ENCODE measurements at regions not wholly inside any gene's neighbourhood (a gene's known extent, or its start where the extent isn't known, plus 50 kb on each side); places are given as distances from the start of the nearest gene placed in this dataset.

DNA sequence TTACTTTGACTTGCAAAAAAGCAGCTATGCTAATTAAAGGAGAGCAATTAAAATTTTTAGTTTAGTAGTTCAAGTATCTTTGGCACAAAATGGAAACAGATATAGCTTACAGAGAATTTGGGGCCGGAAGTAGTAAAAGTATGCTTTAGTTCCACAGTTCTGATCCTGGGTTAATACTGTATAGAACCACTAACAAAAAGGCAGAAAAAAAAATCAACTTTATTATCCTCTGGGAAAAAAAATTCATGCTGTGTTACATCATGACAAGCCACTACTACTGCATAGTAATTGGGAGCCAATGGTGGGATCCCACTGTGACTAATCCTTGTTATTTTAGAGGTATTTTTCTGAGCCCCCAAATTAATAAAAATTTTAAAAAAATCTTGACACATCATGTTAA lies 246.8 kb upstream of the PRDM9 start:
- FAIRE-seq (no peak), DNase-seq (ENCODE audit: insufficient read length, low spot score) (no peak)
- TF ChIP-seq, protein P1, sequence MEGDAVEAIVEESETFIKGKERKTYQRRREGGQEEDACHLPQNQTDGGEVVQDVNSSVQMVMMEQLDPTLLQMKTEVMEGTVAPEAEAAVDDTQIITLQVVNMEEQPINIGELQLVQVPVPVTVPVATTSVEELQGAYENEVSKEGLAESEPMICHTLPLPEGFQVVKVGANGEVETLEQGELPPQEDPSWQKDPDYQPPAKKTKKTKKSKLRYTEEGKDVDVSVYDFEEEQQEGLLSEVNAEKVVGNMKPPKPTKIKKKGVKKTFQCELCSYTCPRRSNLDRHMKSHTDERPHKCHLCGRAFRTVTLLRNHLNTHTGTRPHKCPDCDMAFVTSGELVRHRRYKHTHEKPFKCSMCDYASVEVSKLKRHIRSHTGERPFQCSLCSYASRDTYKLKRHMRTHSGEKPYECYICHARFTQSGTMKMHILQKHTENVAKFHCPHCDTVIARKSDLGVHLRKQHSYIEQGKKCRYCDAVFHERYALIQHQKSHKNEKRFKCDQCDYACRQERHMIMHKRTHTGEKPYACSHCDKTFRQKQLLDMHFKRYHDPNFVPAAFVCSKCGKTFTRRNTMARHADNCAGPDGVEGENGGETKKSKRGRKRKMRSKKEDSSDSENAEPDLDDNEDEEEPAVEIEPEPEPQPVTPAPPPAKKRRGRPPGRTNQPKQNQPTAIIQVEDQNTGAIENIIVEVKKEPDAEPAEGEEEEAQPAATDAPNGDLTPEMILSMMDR (IDR thresholded peaks at IDR 0.05; ENCODE audit: insufficient read depth, missing control alignments): no peak

- FAIRE-seq: no peak
- DNase-seq (ENCODE audit: insufficient read length, low spot score): no peak
- TF ChIP-seq, protein P1 (IDR thresholded peaks at IDR 0.05; ENCODE audit: insufficient read depth, missing control alignments): no peak
Observed at GRCh38 chr5:23257656-23258055, 249.8 kb upstream of the PRDM9 start.

GRCh38 chr5:23253621-23254198 lies 253.7 kb upstream of the PRDM9 start:
- DNase-seq (ENCODE audit: insufficient read length, low spot score): no peak
- TF ChIP-seq, protein P1 (IDR thresholded peaks at IDR 0.05; ENCODE audit: insufficient read depth, missing control alignments): no peak
- no peak for FAIRE-seq

- TF ChIP-seq, protein P1 (IDR thresholded peaks at IDR 0.05; ENCODE audit: insufficient read depth, missing control alignments): no peak
- FAIRE-seq: no peak
- DNase-seq (ENCODE audit: insufficient read length, low spot score): no peak
Observed at GRCh38 chr5:23242891-23243290, 264.5 kb upstream of the PRDM9 start.

DNA sequence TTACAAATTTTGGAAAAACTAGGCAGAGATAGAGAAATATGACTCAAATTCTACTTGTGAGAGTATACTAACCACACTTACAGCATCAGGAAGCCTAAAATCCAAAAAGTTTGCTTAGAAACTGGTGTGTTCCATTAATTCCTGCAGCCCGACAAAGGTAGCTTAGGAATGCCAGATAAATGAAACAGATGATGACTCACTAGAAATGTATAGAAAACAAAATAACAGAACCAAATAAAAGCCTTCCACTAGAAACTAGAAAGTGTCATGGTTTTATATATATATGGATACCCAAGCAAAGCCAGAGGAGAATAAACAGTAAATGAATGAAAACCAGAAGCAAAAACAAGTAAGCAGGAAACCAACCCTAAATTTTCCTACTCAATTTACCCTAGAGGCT lies 272.2 kb upstream of the PRDM9 start:
- no peak for FAIRE-seq
- TF ChIP-seq, protein P1 (IDR thresholded peaks at IDR 0.05; ENCODE audit: insufficient read depth, missing control alignments): no peak
- DNase-seq (ENCODE audit: insufficient read length, low spot score): no peak

DNA sequence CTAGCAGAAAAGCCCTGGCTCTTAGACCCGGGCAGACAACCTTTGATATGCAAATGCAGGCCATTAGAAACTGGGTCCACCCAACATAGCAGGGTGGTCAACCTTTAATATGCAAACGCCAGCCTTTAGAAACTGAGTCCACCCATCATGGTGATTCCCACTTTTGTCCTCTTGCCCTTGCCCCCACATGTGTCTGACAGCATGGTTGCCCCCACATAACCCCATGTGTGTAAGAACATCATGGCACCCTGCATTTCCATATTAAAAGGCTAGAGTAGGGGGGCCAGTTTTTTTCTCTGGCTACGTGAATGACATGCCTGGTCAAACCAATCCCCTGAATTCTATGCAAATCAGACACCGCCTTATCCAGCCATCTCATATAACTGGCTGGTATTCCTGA lies 273.2 kb upstream of the PRDM9 start:
- TF ChIP-seq, protein P1 (IDR thresholded peaks at IDR 0.05; ENCODE audit: insufficient read depth, missing control alignments): no peak
- no peak for FAIRE-seq

DNA sequence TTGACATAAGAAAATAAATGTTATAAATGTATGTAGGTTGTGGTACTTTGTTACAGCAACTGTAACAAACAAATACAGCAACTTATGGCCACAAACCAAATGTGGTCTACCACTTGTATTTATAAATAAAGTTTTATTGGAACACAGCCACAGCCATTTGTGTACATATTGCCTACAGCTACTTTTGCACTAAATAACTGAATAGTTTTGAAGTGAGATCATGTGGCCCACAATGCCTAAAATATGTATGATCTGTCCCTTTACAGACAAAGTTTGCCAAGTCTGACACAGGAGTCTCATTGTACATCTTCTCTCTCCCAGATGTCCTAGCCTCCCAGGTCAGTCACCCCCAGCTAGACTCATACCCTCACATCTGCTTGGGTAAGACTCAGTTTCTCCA lies 283.6 kb upstream of the PRDM9 start:
- DNase-seq (ENCODE audit: insufficient read length, low spot score) (no peak), FAIRE-seq (no peak)
- TF ChIP-seq, protein P1 (IDR thresholded peaks at IDR 0.05; ENCODE audit: insufficient read depth, missing control alignments): no peak

More for the DNA sequence above, 273.2 kb upstream of the PRDM9 start:
- no peak for DNase-seq (ENCODE audit: insufficient read length, low spot score)

Data from D721Med (cell line).